PC-9 (cell line): ENCODE measurements at regions not wholly inside any gene's neighbourhood (a gene's known extent, or its start where the extent isn't known, plus 50 kb on each side); places are given as distances from the start of the nearest gene placed in this dataset.

ENCODE experiments used
- EZH2 ChIP-seq: fragments of 200-600 bp; sonication (generic); IDR thresholded peaks from 2 replicates; pipeline ENCODE4 v1.8.0; 2017; ENCODE audit warnings: antibody characterized with exemption, low read depth
- TF ChIP-seq, protein P1 (sequence below): fragments of 200-600 bp; sonication (generic); conservative IDR thresholded peaks from 2 replicates; pipeline ENCODE4 v1.6.1; 2017; ENCODE audit warnings: mixed run types, antibody characterized with exemption, mild to moderate bottlenecking, moderate library complexity

DNA sequence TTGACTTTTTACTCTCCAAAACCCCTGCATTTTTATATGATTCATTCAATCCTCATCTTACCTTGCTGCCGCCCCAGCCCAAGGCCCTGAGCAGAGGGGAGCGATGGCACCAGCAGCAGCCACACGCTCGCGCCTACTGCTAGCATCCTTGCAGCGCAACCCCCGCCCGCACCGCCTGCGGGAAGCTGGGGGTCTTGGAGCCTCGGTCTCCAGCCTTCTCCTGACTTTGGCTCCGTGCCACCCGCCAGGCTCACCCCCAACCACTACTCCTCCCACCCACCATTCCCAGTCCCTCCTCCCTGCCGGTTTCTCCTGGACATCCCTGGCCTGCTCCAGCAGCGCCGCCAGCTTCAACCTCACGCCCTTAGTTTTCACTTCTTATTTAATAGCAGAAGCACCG lies 76.6 kb downstream of the RPE65 start:
- TF ChIP-seq, protein P1, sequence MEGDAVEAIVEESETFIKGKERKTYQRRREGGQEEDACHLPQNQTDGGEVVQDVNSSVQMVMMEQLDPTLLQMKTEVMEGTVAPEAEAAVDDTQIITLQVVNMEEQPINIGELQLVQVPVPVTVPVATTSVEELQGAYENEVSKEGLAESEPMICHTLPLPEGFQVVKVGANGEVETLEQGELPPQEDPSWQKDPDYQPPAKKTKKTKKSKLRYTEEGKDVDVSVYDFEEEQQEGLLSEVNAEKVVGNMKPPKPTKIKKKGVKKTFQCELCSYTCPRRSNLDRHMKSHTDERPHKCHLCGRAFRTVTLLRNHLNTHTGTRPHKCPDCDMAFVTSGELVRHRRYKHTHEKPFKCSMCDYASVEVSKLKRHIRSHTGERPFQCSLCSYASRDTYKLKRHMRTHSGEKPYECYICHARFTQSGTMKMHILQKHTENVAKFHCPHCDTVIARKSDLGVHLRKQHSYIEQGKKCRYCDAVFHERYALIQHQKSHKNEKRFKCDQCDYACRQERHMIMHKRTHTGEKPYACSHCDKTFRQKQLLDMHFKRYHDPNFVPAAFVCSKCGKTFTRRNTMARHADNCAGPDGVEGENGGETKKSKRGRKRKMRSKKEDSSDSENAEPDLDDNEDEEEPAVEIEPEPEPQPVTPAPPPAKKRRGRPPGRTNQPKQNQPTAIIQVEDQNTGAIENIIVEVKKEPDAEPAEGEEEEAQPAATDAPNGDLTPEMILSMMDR = no peak
- TF ChIP-seq EZH2 = no peak
